ENCODE measurements at regions not wholly inside any gene's neighbourhood (a gene's known extent, or its start where the extent isn't known, plus 50 kb on each side); places are given as distances from the start of the nearest gene placed in this dataset.

- no peaks in the 10 kb centered on the region for H3K4me1 ChIP-seq (ENCODE audit: control insufficient read depth in 3 of 3, insufficient read depth in 3 of 3, low read length in 3 of 3)
- H3K36me3 ChIP-seq (ENCODE audit: control insufficient read depth in 3 of 3, insufficient read depth in 3 of 3, low read length in 3 of 3), result no peaks in the 10 kb centered on the region
- no peak overlapping the region for H3K27ac ChIP-seq (ENCODE audit: low read depth, low read length)
- H3K9ac ChIP-seq (ENCODE audit: low read depth in 1 of 3, low read length in 3 of 3), result no peak overlapping the region
- H3K4me3 ChIP-seq (ENCODE audit: low read length in 3 of 3), result no peak overlapping the region
- H3K9me3 ChIP-seq (ENCODE audit: control insufficient read depth in 3 of 3, low read length in 3 of 3), result peaks cover 0 to 7% (median 0%) of the 10 kb centered on the region in 3 donors
- H3K27me3 ChIP-seq (ENCODE audit: control insufficient read depth in 3 of 3, insufficient read depth in 3 of 3, low read length in 3 of 3), result no peaks in the 10 kb centered on the region
Observed at GRCh38 chr5:129163810-129164378, 69.3 kb downstream of the ISOC1 start.

DNA sequence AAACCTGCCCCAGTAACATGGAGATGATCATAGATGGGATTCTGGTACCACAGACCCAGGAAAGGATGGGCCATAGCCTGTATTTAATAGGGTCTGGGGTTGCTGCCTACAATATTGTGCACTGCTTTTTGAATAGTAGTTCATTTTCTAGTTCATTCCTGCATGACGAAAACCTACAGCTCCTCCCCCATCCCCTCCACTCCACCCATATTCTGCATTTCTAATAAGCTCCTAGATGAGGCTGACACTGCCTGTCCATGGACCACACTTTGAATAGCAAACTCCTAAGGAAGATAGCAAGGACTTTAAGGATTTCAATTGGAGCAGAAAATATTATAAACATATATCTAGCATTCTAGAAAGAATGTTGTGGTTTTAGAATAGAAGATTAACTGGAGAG is 75.5 kb downstream of the ISOC1 start:
- Histone ChIP-seq H3K4me3 (ENCODE audit: low read length in 3 of 3) (no peak overlapping the region), H3K9me3 (ENCODE audit: control insufficient read depth in 3 of 3, low read length in 3 of 3) (no peaks in the 10 kb centered on the region), H3K27ac (ENCODE audit: low read depth, low read length) (no peak overlapping the region), H3K4me1 (ENCODE audit: control insufficient read depth in 3 of 3, insufficient read depth in 3 of 3, low read length in 3 of 3) (no peaks in the 10 kb centered on the region), H3K9ac (ENCODE audit: low read depth in 1 of 3, low read length in 3 of 3) (no peak overlapping the region), H3K27me3 (ENCODE audit: control insufficient read depth in 3 of 3, insufficient read depth in 3 of 3, low read length in 3 of 3) (no peaks in the 10 kb centered on the region), H3K36me3 (ENCODE audit: control insufficient read depth in 3 of 3, insufficient read depth in 3 of 3, low read length in 3 of 3) (no peaks in the 10 kb centered on the region)

DNA sequence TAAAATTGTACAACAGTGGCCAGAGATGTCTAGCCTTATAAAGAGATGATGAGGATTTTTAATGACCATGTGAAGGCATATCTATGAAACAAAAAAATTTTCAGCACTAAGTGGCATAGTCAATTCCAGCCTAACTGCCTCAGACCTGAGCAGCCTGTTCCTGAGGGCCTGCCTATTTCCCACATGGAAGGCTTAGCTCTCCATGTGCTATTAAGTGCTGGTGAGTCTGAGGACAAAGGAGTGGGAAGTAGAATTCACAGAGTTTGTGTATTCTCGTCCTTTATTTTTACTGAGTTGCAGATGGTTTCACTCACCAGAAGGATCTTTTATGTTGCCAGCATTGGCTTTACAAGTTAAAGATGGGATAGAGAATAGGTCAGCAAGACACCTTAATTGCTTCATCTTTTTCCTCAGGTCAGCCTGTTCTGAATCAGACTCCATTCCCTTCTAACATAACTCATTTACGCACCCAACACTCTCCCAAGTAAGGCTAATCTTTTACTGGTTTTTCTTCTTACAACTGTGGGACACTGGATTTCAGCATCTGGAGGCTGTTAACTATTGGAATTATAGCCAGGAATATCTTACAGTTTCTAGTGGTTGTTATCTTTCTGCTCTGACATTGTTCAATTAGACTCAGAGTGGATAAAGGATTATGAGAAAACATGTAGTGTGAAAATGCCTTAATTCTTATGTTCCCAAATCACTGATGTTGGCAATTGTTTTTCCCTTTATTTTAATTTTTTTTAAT is 76.8 kb downstream of the ISOC1 start:
- Histone ChIP-seq H3K27ac (ENCODE audit: low read depth, low read length) (no peak overlapping the region), H3K9ac (ENCODE audit: low read depth in 1 of 3, low read length in 3 of 3) (no peak overlapping the region), H3K27me3 (ENCODE audit: control insufficient read depth in 3 of 3, insufficient read depth in 3 of 3, low read length in 3 of 3) (no peaks in the 10 kb centered on the region), H3K9me3 (ENCODE audit: control insufficient read depth in 3 of 3, low read length in 3 of 3) (no peaks in the 10 kb centered on the region), H3K4me1 (ENCODE audit: control insufficient read depth in 3 of 3, insufficient read depth in 3 of 3, low read length in 3 of 3) (no peaks in the 10 kb centered on the region), H3K4me3 (ENCODE audit: low read length in 3 of 3) (no peak overlapping the region), H3K36me3 (ENCODE audit: control insufficient read depth in 3 of 3, insufficient read depth in 3 of 3, low read length in 3 of 3) (no peaks in the 10 kb centered on the region)

- H3K36me3 ChIP-seq (ENCODE audit: control insufficient read depth in 3 of 3, insufficient read depth in 3 of 3, low read length in 3 of 3), result no peaks in the 10 kb centered on the region
- H3K4me3 ChIP-seq (ENCODE audit: low read length in 3 of 3), result no peak overlapping the region
- no peak overlapping the region for H3K27ac ChIP-seq (ENCODE audit: low read depth, low read length)
- H3K27me3 ChIP-seq (ENCODE audit: control insufficient read depth in 3 of 3, insufficient read depth in 3 of 3, low read length in 3 of 3), result no peaks in the 10 kb centered on the region
- H3K4me1 ChIP-seq (ENCODE audit: control insufficient read depth in 3 of 3, insufficient read depth in 3 of 3, low read length in 3 of 3), result no peaks in the 10 kb centered on the region
- no peaks in the 10 kb centered on the region for H3K9me3 ChIP-seq (ENCODE audit: control insufficient read depth in 3 of 3, low read length in 3 of 3)
- H3K9ac ChIP-seq (ENCODE audit: low read depth in 1 of 3, low read length in 3 of 3), result no peak overlapping the region
Observed at GRCh38 chr5:129172580-129172979, 78.0 kb downstream of the ISOC1 start.

DNA sequence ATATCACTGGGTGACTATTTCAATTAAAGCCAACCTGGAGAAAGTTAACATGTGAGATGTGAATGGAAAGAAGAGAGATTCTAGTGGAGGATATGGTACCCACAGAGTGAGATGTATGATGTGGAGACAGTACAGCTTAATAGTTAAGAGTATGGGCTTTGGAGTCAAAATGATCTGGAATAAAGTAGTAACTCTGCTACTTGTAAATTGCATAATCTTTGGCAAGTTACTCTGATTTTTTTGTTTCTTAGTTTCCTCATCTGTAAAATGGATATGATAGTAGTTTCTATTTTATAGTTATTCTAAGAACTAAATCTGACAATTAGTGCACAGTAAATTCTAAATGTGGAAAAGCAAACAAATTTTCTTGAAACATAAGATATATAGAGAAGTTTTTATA is 79.2 kb downstream of the ISOC1 start:
- Histone ChIP-seq H3K36me3 (ENCODE audit: control insufficient read depth in 3 of 3, insufficient read depth in 3 of 3, low read length in 3 of 3) (no peaks in the 10 kb centered on the region), H3K9me3 (ENCODE audit: control insufficient read depth in 3 of 3, low read length in 3 of 3) (no peaks in the 10 kb centered on the region), H3K27me3 (ENCODE audit: control insufficient read depth in 3 of 3, insufficient read depth in 3 of 3, low read length in 3 of 3) (no peaks in the 10 kb centered on the region), H3K27ac (ENCODE audit: low read depth, low read length) (no peak overlapping the region), H3K4me1 (ENCODE audit: control insufficient read depth in 3 of 3, insufficient read depth in 3 of 3, low read length in 3 of 3) (no peaks in the 10 kb centered on the region), H3K4me3 (ENCODE audit: low read length in 3 of 3) (no peak overlapping the region), H3K9ac (ENCODE audit: low read depth in 1 of 3, low read length in 3 of 3) (no peak overlapping the region)

GRCh38 chr5:129174480-129174879 is 79.9 kb downstream of the ISOC1 start:
- no peaks in the 10 kb centered on the region for H3K9me3 ChIP-seq (ENCODE audit: control insufficient read depth in 3 of 3, low read length in 3 of 3)
- no peaks in the 10 kb centered on the region for H3K36me3 ChIP-seq (ENCODE audit: control insufficient read depth in 3 of 3, insufficient read depth in 3 of 3, low read length in 3 of 3)
- H3K27me3 ChIP-seq (ENCODE audit: control insufficient read depth in 3 of 3, insufficient read depth in 3 of 3, low read length in 3 of 3), result no peaks in the 10 kb centered on the region
- H3K9ac ChIP-seq (ENCODE audit: low read depth in 1 of 3, low read length in 3 of 3), result no peak overlapping the region
- H3K27ac ChIP-seq (ENCODE audit: low read depth, low read length), result no peak overlapping the region
- H3K4me1 ChIP-seq (ENCODE audit: control insufficient read depth in 3 of 3, insufficient read depth in 3 of 3, low read length in 3 of 3), result no peaks in the 10 kb centered on the region
- no peak overlapping the region for H3K4me3 ChIP-seq (ENCODE audit: low read length in 3 of 3)

- no peak overlapping the region for H3K9ac ChIP-seq (ENCODE audit: low read depth in 1 of 3, low read length in 3 of 3)
- H3K9me3 ChIP-seq (ENCODE audit: control insufficient read depth in 3 of 3, low read length in 3 of 3), result peaks cover 0 to 2% (median 0%) of the 10 kb centered on the region in 3 donors
- no peaks in the 10 kb centered on the region for H3K27me3 ChIP-seq (ENCODE audit: control insufficient read depth in 3 of 3, insufficient read depth in 3 of 3, low read length in 3 of 3)
- H3K27ac ChIP-seq (ENCODE audit: low read depth, low read length), result no peak overlapping the region
- H3K36me3 ChIP-seq (ENCODE audit: control insufficient read depth in 3 of 3, insufficient read depth in 3 of 3, low read length in 3 of 3), result no peaks in the 10 kb centered on the region
- H3K4me3 ChIP-seq (ENCODE audit: low read length in 3 of 3), result no peak overlapping the region
- no peaks in the 10 kb centered on the region for H3K4me1 ChIP-seq (ENCODE audit: control insufficient read depth in 3 of 3, insufficient read depth in 3 of 3, low read length in 3 of 3)
Observed at GRCh38 chr5:129177451-129177850, 82.9 kb downstream of the ISOC1 start.

- Histone ChIP-seq H3K9me3 (ENCODE audit: control insufficient read depth in 3 of 3, low read length in 3 of 3) (no peaks in the 10 kb centered on the region), H3K27ac (ENCODE audit: low read depth, low read length) (no peak overlapping the region), H3K9ac (ENCODE audit: low read depth in 1 of 3, low read length in 3 of 3) (no peak overlapping the region), H3K4me3 (ENCODE audit: low read length in 3 of 3) (no peak overlapping the region), H3K4me1 (ENCODE audit: control insufficient read depth in 3 of 3, insufficient read depth in 3 of 3, low read length in 3 of 3) (no peaks in the 10 kb centered on the region), H3K27me3 (ENCODE audit: control insufficient read depth in 3 of 3, insufficient read depth in 3 of 3, low read length in 3 of 3) (no peaks in the 10 kb centered on the region), H3K36me3 (ENCODE audit: control insufficient read depth in 3 of 3, insufficient read depth in 3 of 3, low read length in 3 of 3) (no peaks in the 10 kb centered on the region)
Observed at GRCh38 chr5:129199308-129199707, 104.8 kb downstream of the ISOC1 start.

DNA sequence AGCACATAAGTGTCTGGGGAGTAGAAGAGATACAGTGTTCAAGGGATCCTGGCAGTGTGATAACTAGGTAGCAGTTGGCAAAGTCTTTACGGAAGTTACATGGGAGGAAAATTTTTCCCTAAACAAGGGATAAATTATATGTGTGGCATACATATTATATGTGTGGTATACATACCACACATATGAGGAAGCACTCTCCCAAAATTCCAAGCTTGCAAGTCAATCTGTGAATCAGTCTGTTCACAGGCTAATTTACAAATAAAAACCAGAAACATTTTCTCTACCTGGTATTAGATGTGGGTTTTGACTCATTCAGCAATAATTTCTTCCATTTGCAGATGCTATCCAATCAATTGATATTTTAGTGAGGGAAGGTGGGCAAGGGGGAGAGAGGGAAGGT is 110.0 kb downstream of the ISOC1 start:
- H3K36me3 ChIP-seq (ENCODE audit: control insufficient read depth in 3 of 3, insufficient read depth in 3 of 3, low read length in 3 of 3), result no peaks in the 10 kb centered on the region
- no peak overlapping the region for H3K27ac ChIP-seq (ENCODE audit: low read depth, low read length)
- H3K9me3 ChIP-seq (ENCODE audit: control insufficient read depth in 3 of 3, low read length in 3 of 3), result no peaks in the 10 kb centered on the region
- H3K4me1 ChIP-seq (ENCODE audit: control insufficient read depth in 3 of 3, insufficient read depth in 3 of 3, low read length in 3 of 3), result no peaks in the 10 kb centered on the region
- H3K27me3 ChIP-seq (ENCODE audit: control insufficient read depth in 3 of 3, insufficient read depth in 3 of 3, low read length in 3 of 3), result no peaks in the 10 kb centered on the region
- no peak overlapping the region for H3K9ac ChIP-seq (ENCODE audit: low read depth in 1 of 3, low read length in 3 of 3)
- H3K4me3 ChIP-seq (ENCODE audit: low read length in 3 of 3), result no peak overlapping the region

DNA sequence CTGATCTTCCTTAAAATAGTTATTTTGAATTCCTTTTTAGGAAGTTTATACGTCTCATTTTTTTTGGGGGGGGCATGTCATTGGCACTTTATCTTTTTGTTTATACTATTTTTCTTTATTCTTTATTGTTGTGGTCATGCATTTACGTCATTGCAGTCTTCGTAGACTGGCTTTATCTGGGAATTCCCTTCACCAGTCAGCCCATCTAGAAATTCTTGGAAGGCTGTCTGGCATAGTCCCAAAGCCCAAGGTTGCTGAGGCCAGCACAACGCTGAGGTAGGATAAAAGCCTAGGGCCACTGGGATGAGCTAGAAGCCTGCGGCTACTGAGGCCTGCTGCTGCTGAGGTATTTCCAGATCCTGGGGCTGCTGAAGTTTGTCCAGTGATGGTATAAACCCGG is 121.5 kb downstream of the ISOC1 start:
- Histone ChIP-seq H3K36me3 (ENCODE audit: control insufficient read depth in 3 of 3, insufficient read depth in 3 of 3, low read length in 3 of 3) (no peaks in the 10 kb centered on the region), H3K4me3 (ENCODE audit: low read length in 3 of 3) (no peak overlapping the region), H3K27me3 (ENCODE audit: control insufficient read depth in 3 of 3, insufficient read depth in 3 of 3, low read length in 3 of 3) (no peaks in the 10 kb centered on the region), H3K9ac (ENCODE audit: low read depth in 1 of 3, low read length in 3 of 3) (no peak overlapping the region), H3K27ac (ENCODE audit: low read depth, low read length) (no peak overlapping the region), H3K9me3 (ENCODE audit: control insufficient read depth in 3 of 3, low read length in 3 of 3) (no peaks in the 10 kb centered on the region), H3K4me1 (ENCODE audit: control insufficient read depth in 3 of 3, insufficient read depth in 3 of 3, low read length in 3 of 3) (no peaks in the 10 kb centered on the region)
